ENCODE measurements at regions not wholly inside any gene's neighbourhood (a gene's known extent, or its start where the extent isn't known, plus 50 kb on each side); places are given as distances from the start of the nearest gene placed in this dataset.
"Not testable (repeated sequence)": the region's sequence is repeated elsewhere in the genome, so short reads cannot be mapped to it uniquely, and the experiment has no call there.

GRCh38 chr14:25699981-25700380 lies 650.0 kb upstream of the STXBP6 start:
- no peak for DNase-seq (ENCODE audit: low read depth in 2 of 2)

DNA sequence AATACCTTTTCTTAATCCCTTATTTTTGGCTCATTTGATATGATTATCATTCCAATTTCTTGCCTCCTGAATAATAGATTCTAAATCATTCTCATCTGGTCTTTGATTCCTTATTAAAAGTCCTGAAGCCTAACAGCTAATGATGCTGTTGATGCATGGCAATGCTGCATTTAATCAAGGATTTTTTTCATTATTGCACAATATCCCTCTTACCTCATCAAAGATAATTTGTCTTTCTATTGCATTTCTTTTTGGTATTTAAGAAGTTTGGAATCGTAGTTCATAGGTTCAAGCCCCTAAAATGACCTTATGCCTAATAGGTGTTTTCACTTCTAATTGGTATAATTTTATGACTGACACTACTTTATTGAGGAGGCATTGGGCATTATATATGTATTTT lies 648.2 kb upstream of the STXBP6 start:
- DNase-seq (ENCODE audit: low read depth in 2 of 2), result no peak

GRCh38 chr14:25696176-25696575 lies 646.2 kb upstream of the STXBP6 start:
- no peak for DNase-seq (ENCODE audit: low read depth in 2 of 2)

GRCh38 chr14:25685004-25685403 lies 635.1 kb upstream of the STXBP6 start:
- no peak for DNase-seq (ENCODE audit: low read depth in 2 of 2)

DNA sequence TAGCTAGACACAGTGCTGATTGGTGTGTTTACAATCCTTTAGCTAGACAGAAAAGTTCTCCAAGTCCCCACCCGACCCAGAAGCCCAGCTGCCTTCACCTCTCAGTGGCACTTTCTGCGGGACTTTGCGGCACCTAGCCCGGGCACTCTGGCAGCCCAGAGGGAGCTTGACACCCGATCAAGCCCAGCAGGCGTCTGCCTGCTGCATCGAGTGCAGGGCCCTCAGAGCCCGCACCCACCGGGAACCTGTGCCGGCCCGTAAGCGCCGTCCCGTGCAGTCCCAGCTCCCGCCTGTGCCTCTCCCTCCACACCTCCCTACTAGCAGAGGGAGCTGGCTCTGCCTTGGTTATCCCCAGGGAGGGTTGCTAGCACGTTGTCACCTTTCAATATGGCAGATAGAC lies 631.0 kb upstream of the STXBP6 start:
- DNase-seq (ENCODE audit: low read depth in 2 of 2), result no peak

DNA sequence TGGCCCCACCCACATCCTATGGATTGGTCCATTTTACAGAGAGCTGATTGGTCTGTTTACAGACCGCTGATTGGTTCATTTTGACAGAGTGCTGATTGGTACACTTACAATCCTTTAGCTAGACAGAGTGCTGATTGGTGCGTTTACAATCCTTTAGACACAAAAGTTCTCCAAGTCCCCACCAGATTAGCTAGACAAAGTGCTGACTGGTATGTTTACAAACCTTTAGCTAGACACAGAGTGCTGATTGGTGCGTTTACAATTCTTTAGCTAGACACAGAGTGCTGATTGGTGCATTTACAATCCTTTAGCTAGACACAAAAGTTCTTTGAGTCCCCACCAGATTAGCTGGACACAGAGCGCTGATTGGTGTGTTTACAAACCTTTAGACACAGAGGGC lies 630.6 kb upstream of the STXBP6 start:
- not testable (repeated sequence) for DNase-seq (ENCODE audit: low read depth in 2 of 2)

DNA sequence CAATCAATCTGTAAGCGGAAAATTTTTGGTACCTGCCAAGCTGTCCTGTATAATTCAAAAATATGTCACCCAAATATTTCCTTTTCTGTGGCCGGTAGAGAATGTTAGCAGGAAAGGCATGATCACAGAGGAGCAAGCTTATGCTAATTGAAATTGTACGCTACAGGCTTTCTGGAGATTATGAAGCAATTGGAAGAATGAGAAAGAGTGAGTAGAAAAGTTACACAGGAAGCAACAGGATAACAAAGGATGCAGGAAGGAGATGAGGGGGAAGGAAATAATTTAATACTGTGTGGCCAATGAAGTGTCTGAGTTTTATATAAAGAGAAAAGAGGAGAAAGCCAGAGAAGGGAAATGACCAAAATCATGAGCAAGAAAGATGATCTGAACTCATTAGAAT lies 627.2 kb upstream of the STXBP6 start:
- no peak for DNase-seq (ENCODE audit: low read depth in 2 of 2)

- no peak for DNase-seq (ENCODE audit: low read depth in 2 of 2)
Measured at GRCh38 chr14:25667387-25667786, 617.4 kb upstream of the STXBP6 start.

DNA sequence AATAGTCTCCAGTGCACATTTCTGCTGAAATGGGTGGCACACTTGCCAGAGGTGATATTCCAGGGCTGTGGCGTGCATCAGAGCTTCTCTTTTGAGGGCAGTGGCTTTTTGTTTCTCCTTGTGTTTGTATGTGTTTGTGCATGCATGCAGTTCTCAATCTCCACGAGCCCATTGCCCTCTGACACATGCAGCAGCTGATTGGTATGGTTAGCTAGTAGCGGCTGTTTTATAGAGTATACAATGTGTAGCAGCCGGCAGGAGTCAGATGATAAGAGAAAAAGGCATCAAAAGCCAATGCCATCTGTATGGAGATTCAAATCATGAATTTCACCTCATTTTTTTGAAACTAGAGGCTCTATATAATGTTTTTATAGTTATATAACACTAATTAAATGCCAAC lies 616.9 kb upstream of the STXBP6 start:
- no peak for DNase-seq (ENCODE audit: low read depth in 2 of 2)

- DNase-seq (ENCODE audit: low read depth in 2 of 2), result no peak
Measured at GRCh38 chr14:25658988-25659387, 609.0 kb upstream of the STXBP6 start.

- DNase-seq (ENCODE audit: low read depth in 2 of 2), result no peak
Measured at GRCh38 chr14:25630447-25630846, 580.5 kb upstream of the STXBP6 start.

GRCh38 chr14:25628978-25629377 lies 579.0 kb upstream of the STXBP6 start:
- no peak for DNase-seq (ENCODE audit: low read depth in 2 of 2)

DNA sequence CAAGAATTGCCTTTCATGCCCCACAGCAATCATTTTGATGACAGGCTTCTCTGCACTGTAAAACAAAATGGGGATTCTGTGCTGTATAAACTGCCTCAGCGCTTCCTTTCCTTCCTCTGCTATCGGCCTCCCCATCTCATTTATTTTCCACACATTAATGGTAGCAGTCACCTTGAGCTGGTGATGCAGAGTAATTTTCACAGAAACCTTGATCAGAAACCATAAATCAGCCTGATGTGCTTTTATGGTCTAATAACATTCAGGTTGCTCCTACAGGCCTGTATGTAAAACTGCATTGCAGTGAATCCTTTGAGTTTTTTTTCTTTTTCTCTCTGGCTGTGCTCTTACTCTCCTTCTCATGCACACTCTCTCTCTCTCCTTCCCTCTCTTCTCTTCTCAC lies 578.4 kb upstream of the STXBP6 start:
- no peak for DNase-seq (ENCODE audit: low read depth in 2 of 2)

DNA sequence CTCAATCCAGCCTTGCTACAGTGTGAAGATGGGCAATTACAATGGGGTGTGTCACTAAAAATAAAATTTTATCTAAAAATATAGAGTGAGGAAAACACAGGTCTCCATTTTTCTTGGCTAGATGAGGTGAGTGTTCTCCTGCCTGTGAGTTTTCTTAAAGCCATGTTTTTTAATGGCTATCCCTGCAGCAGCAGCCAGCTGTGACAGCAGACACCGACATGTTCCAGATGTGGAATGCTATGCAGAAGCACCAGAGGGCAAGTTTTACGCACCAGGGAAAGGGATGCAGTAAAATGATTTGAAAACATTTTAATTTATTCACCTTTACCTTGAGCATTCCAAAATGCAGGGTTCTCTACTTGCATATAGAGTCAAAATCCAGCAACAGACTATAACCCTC lies 577.0 kb upstream of the STXBP6 start:
- no peak for DNase-seq (ENCODE audit: low read depth in 2 of 2)

- no peak for DNase-seq (ENCODE audit: low read depth in 2 of 2)
Measured at GRCh38 chr14:25622763-25623162, 572.8 kb upstream of the STXBP6 start.

GRCh38 chr14:25620515-25620914 lies 570.6 kb upstream of the STXBP6 start:
- no peak for DNase-seq (ENCODE audit: low read depth in 2 of 2)

DNA sequence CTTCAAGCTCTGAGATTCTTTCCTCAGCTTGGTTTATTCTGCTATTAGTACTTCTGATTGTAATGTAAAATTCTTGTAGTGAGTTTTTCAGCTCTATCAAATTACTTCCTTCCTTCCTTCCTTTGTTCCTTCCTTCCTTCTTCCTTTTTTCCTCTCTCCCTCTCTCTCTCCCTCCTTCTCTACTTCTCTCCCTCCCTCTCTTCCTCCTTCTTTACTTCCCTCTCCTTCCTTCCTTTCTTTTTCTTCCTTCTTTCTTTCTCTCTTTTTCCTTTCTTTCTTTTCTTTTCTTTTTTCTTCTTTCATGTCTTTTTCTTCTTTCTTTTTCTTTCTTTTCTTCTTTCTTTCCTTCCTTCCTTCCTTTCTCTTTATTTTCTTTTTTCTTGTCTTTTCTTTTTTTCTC lies 565.2 kb upstream of the STXBP6 start:
- DNase-seq (ENCODE audit: low read depth in 2 of 2), result no peak

GRCh38 chr14:25607192-25607591 lies 557.2 kb upstream of the STXBP6 start:
- DNase-seq (ENCODE audit: low read depth in 2 of 2), result no peak

DNA sequence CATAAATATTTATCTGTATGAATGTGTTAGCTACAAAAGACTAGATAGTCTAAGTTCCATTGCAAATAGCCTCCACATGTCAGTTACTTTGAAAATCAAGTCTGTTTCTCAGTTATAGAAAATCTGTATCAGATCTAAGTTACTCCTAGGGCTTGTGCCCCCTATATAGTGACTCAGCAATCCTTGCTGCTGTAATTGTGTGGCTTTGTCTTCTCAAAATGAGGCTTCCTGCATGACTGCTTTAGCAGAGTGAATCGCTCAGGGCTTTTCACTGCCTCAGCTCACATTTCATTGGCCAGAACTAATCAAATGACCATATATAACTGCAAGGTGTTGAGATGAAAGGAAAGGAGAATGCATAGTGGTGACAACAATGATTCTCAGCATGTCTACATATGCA lies 552.2 kb upstream of the STXBP6 start:
- DNase-seq (ENCODE audit: low read depth in 2 of 2), result no peak

DNA sequence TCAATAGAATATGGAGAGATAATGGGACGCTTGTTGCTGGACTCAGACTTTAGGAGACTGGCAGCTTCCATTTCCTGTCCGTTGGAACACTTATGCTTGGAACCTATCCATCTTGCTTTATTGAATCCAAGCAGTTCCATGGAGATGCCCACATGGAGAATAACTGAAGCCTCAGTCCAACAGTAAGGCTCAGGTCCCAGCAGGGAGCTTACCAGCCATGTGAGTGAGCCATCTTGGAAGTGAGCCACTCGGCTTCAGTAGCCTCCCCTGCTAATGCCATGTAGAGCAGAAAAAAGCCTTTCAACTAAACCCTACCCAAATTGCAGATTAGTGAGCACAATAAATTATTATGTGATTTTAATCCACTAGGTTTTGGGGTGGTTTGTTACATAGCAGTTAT lies 538.8 kb upstream of the STXBP6 start:
- DNase-seq (ENCODE audit: low read depth in 2 of 2), result no peak

DNA sequence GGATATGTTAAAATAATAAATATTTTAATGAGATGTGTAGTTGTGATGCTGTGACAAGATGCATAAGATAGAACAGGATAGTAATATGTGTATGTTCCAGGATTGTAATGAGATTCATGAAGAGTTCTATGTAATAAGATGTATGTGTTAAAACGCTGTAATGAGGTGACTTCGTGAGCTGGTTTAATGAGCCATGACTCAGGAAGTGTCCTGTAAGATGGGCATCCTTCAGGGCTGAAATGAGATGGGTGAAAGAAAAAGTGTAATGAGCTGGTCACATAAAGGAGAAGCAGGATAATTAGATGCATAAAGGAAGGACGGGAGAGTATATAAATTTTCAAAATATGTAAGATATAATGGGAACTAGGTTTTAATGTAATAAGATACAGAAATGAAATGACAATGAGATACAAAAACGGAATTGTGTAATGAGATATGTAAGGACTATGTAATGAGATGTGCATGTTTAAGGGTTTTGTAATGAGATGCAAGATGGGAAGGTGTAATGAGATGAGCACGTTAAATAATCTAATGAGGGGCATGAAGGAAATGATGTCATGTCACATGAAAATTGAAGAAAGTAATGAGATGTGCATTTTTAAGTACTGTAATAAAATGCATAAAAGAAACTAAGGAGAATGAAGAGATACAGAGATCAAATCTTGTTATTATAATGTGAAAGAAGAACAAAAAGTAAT lies 524.8 kb upstream of the STXBP6 start:
- no peak for DNase-seq (ENCODE audit: low read depth in 2 of 2)

DNA sequence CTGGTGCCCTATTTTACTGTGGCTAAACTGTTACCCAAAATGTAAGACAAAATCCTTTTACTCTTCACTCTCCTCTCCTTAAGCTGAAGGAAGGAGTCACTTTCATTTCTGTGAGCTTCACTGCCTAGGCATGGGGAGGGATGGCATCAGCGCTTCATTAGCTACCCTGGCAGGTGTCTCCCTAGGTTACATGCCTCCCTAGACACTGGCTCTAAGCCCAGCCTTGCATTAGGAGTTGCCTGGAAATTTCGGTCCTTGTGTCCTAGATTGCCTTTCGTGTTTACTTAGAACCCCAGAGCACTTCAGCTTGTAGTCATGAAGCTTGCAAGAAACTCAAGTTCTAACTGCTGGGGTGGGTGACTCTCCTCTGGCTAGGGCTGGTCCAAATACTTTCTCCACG lies 520.5 kb upstream of the STXBP6 start:
- DNase-seq (ENCODE audit: low read depth in 2 of 2), result no peak

DNA sequence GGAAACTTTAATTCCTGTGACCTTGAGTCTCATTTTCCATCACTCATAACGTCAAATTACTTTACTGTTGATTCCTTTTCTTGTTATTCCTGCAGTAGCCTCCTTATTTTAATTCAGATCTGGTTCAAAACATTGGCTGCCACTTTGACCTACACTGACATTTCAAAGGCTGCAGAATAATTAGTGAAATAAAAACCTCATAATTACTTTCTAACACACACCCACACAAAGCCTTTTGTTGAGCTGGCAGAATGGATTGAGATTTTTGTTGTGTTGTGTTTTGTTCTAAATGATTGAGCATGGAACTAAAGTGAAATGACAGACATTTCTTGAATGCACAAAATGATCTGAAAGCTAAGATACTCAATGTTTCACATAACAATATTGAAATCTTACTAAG lies 507.5 kb upstream of the STXBP6 start:
- DNase-seq (ENCODE audit: low read depth in 2 of 2), result no peak

DNA sequence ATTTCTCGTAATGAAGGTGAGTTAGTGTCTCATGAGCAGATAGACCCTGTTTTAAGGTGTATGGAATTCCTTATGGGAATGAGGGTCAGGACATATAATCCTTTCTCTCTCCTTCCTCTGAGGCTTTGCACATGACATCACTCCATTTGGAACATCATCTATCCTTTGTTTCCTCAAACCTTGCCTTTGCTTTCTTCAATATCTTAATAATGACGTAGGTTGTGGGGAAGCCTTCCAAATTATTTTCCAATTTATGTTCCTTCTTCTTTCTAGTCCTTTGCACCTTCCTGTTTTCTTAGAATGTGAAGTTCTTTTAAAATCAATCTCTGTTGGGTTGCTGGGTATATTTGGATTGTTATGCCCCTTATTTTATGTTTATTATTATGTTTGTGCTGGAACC lies 502.9 kb upstream of the STXBP6 start:
- DNase-seq (ENCODE audit: low read depth in 2 of 2), result no peak

All from stimulated activated CD4-positive, alpha-beta T cell treated with anti-CD3 and anti-CD28 coated beads, Interleukin-1b, Interleukin-23, amount 100 ng/mL, for 4 hours (primary cell).